ENCODE measurements at regions not wholly inside any gene's neighbourhood (a gene's known extent, or its start where the extent isn't known, plus 50 kb on each side); places are given as distances from the start of the nearest gene placed in this dataset.

- Histone ChIP-seq H2AFZ (ENCODE audit: low read depth, low read length) (no peak overlapping the region), H3K27me3 (ENCODE audit: control insufficient read depth in 2 of 2, insufficient read depth in 2 of 2, low read length in 2 of 2) (no peaks in the 10 kb centered on the region), H4K20me1 (replicated peaks; ENCODE audit: control insufficient read depth, insufficient read depth, low read length) (no peaks in the 10 kb centered on the region), H3K79me2 (ENCODE audit: control insufficient read depth, insufficient read depth, low read length) (no peaks in the 10 kb centered on the region), H3K4me3 (no peak overlapping the region), H3K36me3 (ENCODE audit: control insufficient read depth, insufficient read depth, low read length) (no peaks in the 10 kb centered on the region), H3K4me2 (ENCODE audit: insufficient read depth, low read length) (no peak overlapping the region), H3K9ac (ENCODE audit: insufficient read depth in 1 of 2, low read depth in 2 of 2, low read length in 2 of 2) (no peak overlapping the region), H3K9me3 (replicated peaks; ENCODE audit: control insufficient read depth, insufficient read depth, low read depth, low read length) (no peaks in the 10 kb centered on the region), H3K27ac (ENCODE audit: extremely low read depth, low read depth, low read length) (no peak overlapping the region), H3K4me1 (replicated peaks in 1 of 2; ENCODE audit: control insufficient read depth in 2 of 2, insufficient read depth in 2 of 2, low read length in 2 of 2) (no peaks in the 10 kb centered on the region), H3K9me1 (ENCODE audit: control insufficient read depth, insufficient read depth, low read length) (no peaks in the 10 kb centered on the region)
- ChIA-PET CTCF (ENCODE audit: low intra/inter-chr PET ratio) (no interaction called here), POLR2A (no interaction called here)
- 0% methylated on average over 4 of the region's 4 CpGs for WGBS (ENCODE audit: insufficient coverage, low coverage, missing lambda C conversion rate)
- ATAC-seq (no peak), DNase-seq (ENCODE audit: extremely low read depth in 1 of 4, low spot score in 3 of 4) (no peak), FAIRE-seq (no peak)
- in situ Hi-C loops (cut with MboI): no loop called here
- no TSS peak for BruUV-seq (replicated peaks)
- intact Hi-C loops (cut with micrococcal nuclease): no loop called here
- no peak for TF ChIP-seq PHF8 (IDR thresholded peaks at IDR 0.05; ENCODE audit: borderline replicate concordance, low read length)
- no peak for TF ChIP-seq ETS1 (conservative IDR thresholded peaks at IDR 0.05; ENCODE audit: control insufficient read depth, low read depth, low read length)
- no peak for TF ChIP-seq KLF6 (CRISPR knock-in tag; IDR thresholded peaks at IDR 0.05; ENCODE audit: borderline replicate concordance)
- no peak for TF ChIP-seq ATF2 (CRISPR knock-in tag; IDR thresholded peaks at IDR 0.05)
- TF ChIP-seq ZNF551 (CRISPR knock-in tag; IDR thresholded peaks at IDR 0.05): no peak
- no peak for TF ChIP-seq HMG20A (CRISPR knock-in tag; conservative IDR thresholded peaks at IDR 0.05)
- no peak for TF ChIP-seq XRCC3 (IDR thresholded peaks at IDR 0.05)
- TF ChIP-seq SMARCB1 (IDR thresholded peaks at IDR 0.05; ENCODE audit: insufficient read length, low read depth): no peak
- no peak for TF ChIP-seq HIVEP1 (CRISPR knock-in tag; IDR thresholded peaks at IDR 0.05)
- TF ChIP-seq PTRF (tag; IDR thresholded peaks at IDR 0.05): no peak
- TF ChIP-seq ZNF668 (CRISPR knock-in tag; IDR thresholded peaks at IDR 0.05): no peak
- TF ChIP-seq NEUROD1 (IDR thresholded peaks at IDR 0.05; ENCODE audit: borderline replicate concordance, low read depth, low read length, partially characterized antibody): no peak
- TF ChIP-seq ZNF318 (IDR thresholded peaks at IDR 0.05; ENCODE audit: borderline replicate concordance in 1 of 2, low read depth in 1 of 2): no peak
- TF ChIP-seq SMAD2 (IDR thresholded peaks at IDR 0.05; ENCODE audit: low read depth, low read length): no peak
Measured at GRCh38 chr3:6242104-6242503, 618.8 kb upstream of the GRM7 start.
